Body of pancreas (tissue), 4 donors: ENCODE measurements at regions not wholly inside any gene's neighbourhood (a gene's known extent, or its start where the extent isn't known, plus 50 kb on each side); places are given as distances from the start of the nearest gene placed in this dataset.
A peak's percentile ranks its signal among the peaks of the same experiment; 100 is the strongest.

Experiments used
- ATAC-seq: fragments of 150-250 bp; one replicate; pipeline ENCODE4 v1.9.1; 2016
- DNase-seq, 4 donors: peaks; one replicate each; pipeline ENCODE4 v3.0.0-alpha.2; 2019
- H3K27ac ChIP-seq, 4 donors: fragments of 200-600 bp; sonication (generic); 1 replicate in 3 of 4; 2 replicates in 1 of 4; pipeline versions ENCODE4 v1.5.1 to v1.6.1; 2016 to 2019; ENCODE audit warnings: mild to moderate bottlenecking in 1 of 4, mixed read lengths in 1 of 4, moderate library complexity in 1 of 4
- H3K27me3 ChIP-seq, 2 donors: fragments of 200-600 bp; sonication (generic); one replicate each; pipeline ENCODE4 v1.6.0; 2016; ENCODE audit warnings: mild to moderate bottlenecking in 1 of 2
- H3K36me3 ChIP-seq, 2 donors: fragments of 200-600 bp; sonication (generic); replicated peaks in 1 of 2; 2 replicates each; pipeline ENCODE4 v1.5.1; 2016; ENCODE audit warnings: low read depth in 2 of 2; ENCODE audit not compliant: insufficient read depth in 1 of 2
- H3K4me1 ChIP-seq: fragments of 200-600 bp; sonication (generic); one replicate; pipeline ENCODE4 v1.6.0; 2016
- H3K4me3 ChIP-seq, 2 donors: fragments of 200-600 bp; sonication (generic); 1 replicate in 1 of 2; 2 replicates in 1 of 2; pipeline ENCODE4 v1.5.1; 2016 to 2019
- H3K9me3 ChIP-seq, 3 donors: fragments of 200-600 bp; sonication (generic); 1 replicate in 2 of 3; 2 replicates in 1 of 3; pipeline ENCODE4 v1.5.1; 2016
- CTCF ChIP-seq, 7 experiments: fragments of 450-650 bp in 4 of 7; fragments of 200-600 bp in 3 of 7; sonication (generic) in 3 of 7; IDR thresholded peaks; one replicate each; pipeline ENCODE4 v1.5.1; 2016 to 2019; ENCODE audit warnings: antibody characterized with exemption in 7 of 7
- POLR2A ChIP-seq, 3 donors: fragments of 450-650 bp; IDR thresholded peaks; one replicate each; pipeline ENCODE4 v1.6.1; 2016; ENCODE audit warnings: antibody characterized with exemption in 3 of 3, mild to moderate bottlenecking in 2 of 3
- WGBS, 2 donors: methylation state at CpG; one replicate each; pipeline ENCODE4 v1.1.5; 2017; 5-methylcytosine and 5-hydroxymethylcytosine counted together
- intact Hi-C: fragments of 100-400 bp; cut with DNase I; formaldehyde crosslinking; loops from one replicate; pipeline ENCODE4 v1.15.1; 2023

DNA sequence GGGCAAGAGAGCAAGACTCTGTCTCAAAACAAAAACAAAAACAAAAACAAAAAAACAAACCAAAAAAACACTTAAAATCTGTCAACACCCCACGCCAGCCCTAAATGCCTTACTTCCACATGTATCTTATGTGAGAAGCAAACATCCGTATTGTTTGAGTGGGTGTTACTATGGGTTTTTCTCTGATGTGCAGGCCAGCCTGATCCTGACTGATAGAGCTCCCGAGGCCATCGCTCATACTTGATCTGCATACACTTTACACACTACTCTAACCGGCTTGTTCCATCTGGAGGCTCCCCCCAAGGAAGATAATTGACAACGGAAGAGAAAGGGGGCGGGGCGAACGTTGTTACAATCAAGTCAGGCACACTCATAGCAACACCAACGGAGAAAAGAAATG, 237.4 kb downstream of the TBL1XR1 start:
- 80 to 88% methylated on average over 10 of the region's 10 CpGs for WGBS, 2 donors
- no peaks in the 10 kb centered on the region for H3K27me3 ChIP-seq
- intact Hi-C loops = no loop called here

GRCh38 chr3:176958560-176958959, 238.7 kb downstream of the TBL1XR1 start:
- no peak for TF ChIP-seq CTCF (IDR thresholded peaks at IDR 0.05)
- no peak for TF ChIP-seq POLR2A (IDR thresholded peaks at IDR 0.05)
- DNase-seq (no peak), ATAC-seq (no peak)
- intact Hi-C loops = no loop called here
- Histone ChIP-seq H3K36me3 (no peaks in the 10 kb centered on the region), H3K27me3 (no peaks in the 10 kb centered on the region), H3K27ac (no peak overlapping the region), H3K4me3 (no peak overlapping the region), H3K4me1 (peaks cover 6% of the 10 kb centered on the region), H3K9me3 (no peaks in the 10 kb centered on the region)
- WGBS, 2 donors = 91% methylated on average over 2 of the region's 2 CpGs

More for the DNA sequence above, 237.4 kb downstream of the TBL1XR1 start:
- no peak for ATAC-seq
- H3K27ac ChIP-seq = no peak overlapping the region
- H3K9me3 ChIP-seq = no peaks in the 10 kb centered on the region
- TF ChIP-seq POLR2A (IDR thresholded peaks at IDR 0.05) (no peak), CTCF (IDR thresholded peaks at IDR 0.05) (no peak)
- no peaks in the 10 kb centered on the region for H3K36me3 ChIP-seq
- no peak overlapping the region for H3K4me3 ChIP-seq
- DNase-seq = no peak
- no peaks in the 10 kb centered on the region for H3K4me1 ChIP-seq

DNA sequence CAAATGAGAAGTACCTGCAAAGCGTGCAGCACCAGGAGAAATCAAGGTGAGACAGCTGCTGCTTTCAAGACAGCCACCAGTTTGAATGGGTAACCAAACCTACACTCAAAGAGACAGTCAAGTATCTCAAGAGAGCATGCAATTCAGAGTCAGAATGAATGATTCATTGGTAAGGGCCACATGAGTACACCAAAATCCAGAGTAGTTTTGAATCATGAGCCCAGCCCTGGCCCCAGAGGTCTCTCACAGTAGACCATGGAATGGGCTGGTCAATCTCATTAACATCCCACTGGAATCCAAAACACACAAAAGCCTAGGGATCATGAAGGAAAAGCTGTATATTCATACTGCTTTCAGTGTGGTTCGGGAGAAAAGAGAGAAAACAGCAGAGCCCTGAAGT, 242.8 kb downstream of the TBL1XR1 start:
- ATAC-seq = no peak
- Histone ChIP-seq H3K4me3 (no peak overlapping the region), H3K4me1 (peaks cover 6% of the 10 kb centered on the region), H3K36me3 (no peaks in the 10 kb centered on the region), H3K9me3 (no peaks in the 10 kb centered on the region), H3K27ac (no peak overlapping the region), H3K27me3 (no peaks in the 10 kb centered on the region)
- intact Hi-C loops = no loop called here
- 86 to 93% methylated on average over 2 of the region's 2 CpGs for WGBS, 2 donors
- TF ChIP-seq POLR2A (IDR thresholded peaks at IDR 0.05) = no peak
- no peak for TF ChIP-seq CTCF (IDR thresholded peaks at IDR 0.05)
- DNase-seq = no peak

GRCh38 chr3:176953106-176954060, 243.9 kb downstream of the TBL1XR1 start:
- 34 to 37% methylated on average over 6 of the region's 6 CpGs for WGBS, 2 donors
- ATAC-seq (peak; percentile 45), DNase-seq (peak; percentile 16 to 43 (median 32))
- H3K27me3 ChIP-seq = no peaks in the 10 kb centered on the region
- TF ChIP-seq POLR2A (IDR thresholded peaks at IDR 0.05) = no peak
- no peak for TF ChIP-seq CTCF (IDR thresholded peaks at IDR 0.05)
- H3K36me3 ChIP-seq = no peaks in the 10 kb centered on the region
- no peak overlapping the region for H3K4me3 ChIP-seq
- no peak overlapping the region for H3K27ac ChIP-seq
- H3K9me3 ChIP-seq = no peaks in the 10 kb centered on the region
- intact Hi-C loops = no loop called here
- H3K4me1 ChIP-seq = peaks cover 6% of the 10 kb centered on the region
